ENCODE measurements at regions not wholly inside any gene's neighbourhood (a gene's known extent, or its start where the extent isn't known, plus 50 kb on each side); places are given as distances from the start of the nearest gene placed in this dataset.
"Not testable (repeated sequence)": the region's sequence is repeated elsewhere in the genome, so short reads cannot be mapped to it uniquely, and the experiment has no call there.

DNA sequence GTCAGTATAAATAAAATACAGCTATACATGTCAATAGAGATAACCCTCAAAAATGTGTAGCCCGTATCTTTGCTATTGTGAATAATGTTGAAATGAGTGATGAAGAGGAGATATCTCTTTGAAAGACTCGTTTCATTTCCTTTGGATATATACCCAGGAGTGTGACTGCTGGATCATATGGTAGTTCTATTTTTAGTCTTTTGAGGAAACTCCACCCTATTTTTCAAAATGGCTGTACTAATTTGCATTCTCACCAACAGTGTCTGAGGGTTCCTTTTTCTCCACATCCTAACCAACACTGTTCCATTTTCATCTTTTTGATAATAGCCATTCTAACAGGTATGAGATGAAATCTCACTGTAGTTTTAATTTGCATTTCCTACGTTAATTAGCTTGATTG lies 237.5 kb upstream of the GBE1 start:
- DNase-seq (ENCODE audit: low spot score), result no peak
- ATAC-seq (ENCODE audit: low FRiP score), result no peak
- TF ChIP-seq, protein P1, sequence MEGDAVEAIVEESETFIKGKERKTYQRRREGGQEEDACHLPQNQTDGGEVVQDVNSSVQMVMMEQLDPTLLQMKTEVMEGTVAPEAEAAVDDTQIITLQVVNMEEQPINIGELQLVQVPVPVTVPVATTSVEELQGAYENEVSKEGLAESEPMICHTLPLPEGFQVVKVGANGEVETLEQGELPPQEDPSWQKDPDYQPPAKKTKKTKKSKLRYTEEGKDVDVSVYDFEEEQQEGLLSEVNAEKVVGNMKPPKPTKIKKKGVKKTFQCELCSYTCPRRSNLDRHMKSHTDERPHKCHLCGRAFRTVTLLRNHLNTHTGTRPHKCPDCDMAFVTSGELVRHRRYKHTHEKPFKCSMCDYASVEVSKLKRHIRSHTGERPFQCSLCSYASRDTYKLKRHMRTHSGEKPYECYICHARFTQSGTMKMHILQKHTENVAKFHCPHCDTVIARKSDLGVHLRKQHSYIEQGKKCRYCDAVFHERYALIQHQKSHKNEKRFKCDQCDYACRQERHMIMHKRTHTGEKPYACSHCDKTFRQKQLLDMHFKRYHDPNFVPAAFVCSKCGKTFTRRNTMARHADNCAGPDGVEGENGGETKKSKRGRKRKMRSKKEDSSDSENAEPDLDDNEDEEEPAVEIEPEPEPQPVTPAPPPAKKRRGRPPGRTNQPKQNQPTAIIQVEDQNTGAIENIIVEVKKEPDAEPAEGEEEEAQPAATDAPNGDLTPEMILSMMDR (IDR thresholded peaks at IDR 0.05), result no peak

GRCh38 chr3:81998139-81998755 lies 236.8 kb upstream of the GBE1 start:
- ATAC-seq (ENCODE audit: low FRiP score) (no peak), DNase-seq (ENCODE audit: low spot score) (no peak)
- TF ChIP-seq, protein P1 (IDR thresholded peaks at IDR 0.05), result no peak

GRCh38 chr3:81997390-81997789 lies 235.9 kb upstream of the GBE1 start:
- no peak for ATAC-seq (ENCODE audit: low FRiP score)
- TF ChIP-seq, protein P1 (IDR thresholded peaks at IDR 0.05), result no peak
- no peak for DNase-seq (ENCODE audit: low spot score)

GRCh38 chr3:81995329-81995728 lies 233.9 kb upstream of the GBE1 start:
- no peak for DNase-seq (ENCODE audit: low spot score)
- TF ChIP-seq, protein P1 (IDR thresholded peaks at IDR 0.05), result no peak
- ATAC-seq (ENCODE audit: low FRiP score), result no peak

GRCh38 chr3:81989758-81990157 lies 228.3 kb upstream of the GBE1 start:
- TF ChIP-seq, protein P1 (IDR thresholded peaks at IDR 0.05), result no peak
- ATAC-seq (ENCODE audit: low FRiP score), result no peak
- DNase-seq (ENCODE audit: low spot score), result no peak

DNA sequence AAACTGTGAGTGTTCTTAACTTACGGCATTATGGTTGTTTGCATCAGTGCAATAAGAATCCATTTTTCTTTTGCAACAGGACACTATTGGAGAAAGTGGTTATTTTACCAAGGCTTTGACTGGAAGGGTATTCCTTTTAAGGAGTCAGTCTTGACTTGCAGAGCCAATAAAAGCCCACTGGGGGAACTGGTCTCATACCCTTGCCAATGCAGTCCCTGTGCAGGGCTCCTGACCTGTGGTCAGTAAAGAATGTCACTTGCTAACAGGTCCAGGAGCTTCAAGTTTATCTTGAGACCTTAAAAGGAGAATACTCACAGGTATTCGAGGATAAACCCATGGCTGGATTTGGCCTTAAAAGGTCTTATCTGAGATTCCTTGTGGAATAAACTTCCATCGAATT lies 227.8 kb upstream of the GBE1 start:
- ATAC-seq (ENCODE audit: low FRiP score), result no peak
- no peak for DNase-seq (ENCODE audit: low spot score)
- TF ChIP-seq, protein P1 (IDR thresholded peaks at IDR 0.05), result no peak

GRCh38 chr3:81987412-81987811 lies 226.0 kb upstream of the GBE1 start:
- not testable (repeated sequence) for DNase-seq (ENCODE audit: low spot score); ATAC-seq (ENCODE audit: low FRiP score)
